ENCODE measurements at regions not wholly inside any gene's neighbourhood (a gene's known extent, or its start where the extent isn't known, plus 50 kb on each side); places are given as distances from the start of the nearest gene placed in this dataset.
"Not testable (repeated sequence)": the region's sequence is repeated elsewhere in the genome, so short reads cannot be mapped to it uniquely, and the experiment has no call there.

GRCh38 chr9:102499468-102499867 lies 495.7 kb upstream of the CYLC2 start:
- Histone ChIP-seq H3K27me3 (no peaks in the 10 kb centered on the region), H3K4me1 (no peaks in the 10 kb centered on the region), H3K27ac (no peak overlapping the region), H3K36me3 (no peaks in the 10 kb centered on the region), H3K9me3 (peaks cover 0 to 5% of the 10 kb centered on the region in 2 donors), H3K4me3 (no peak overlapping the region)
- DNase-seq (ENCODE audit: low spot score) = no peak
- no peak for TF ChIP-seq CTCF (IDR thresholded peaks at IDR 0.05)

- no peak overlapping the region for H3K4me3 ChIP-seq
- H3K27me3 ChIP-seq = no peaks in the 10 kb centered on the region
- no peak overlapping the region for H3K27ac ChIP-seq
- no peak for TF ChIP-seq CTCF (IDR thresholded peaks at IDR 0.05)
- no peaks in the 10 kb centered on the region for H3K36me3 ChIP-seq
- H3K9me3 ChIP-seq = peaks cover 0 to 5% of the 10 kb centered on the region in 2 donors
- DNase-seq (ENCODE audit: low spot score) = no peak
- H3K4me1 ChIP-seq = no peaks in the 10 kb centered on the region
Measured at GRCh38 chr9:102497709-102498108, 497.4 kb upstream of the CYLC2 start.

GRCh38 chr9:102486976-102487375 lies 508.2 kb upstream of the CYLC2 start:
- H3K9me3 ChIP-seq; H3K4me1 ChIP-seq; H3K4me3 ChIP-seq; H3K36me3 ChIP-seq; DNase-seq (ENCODE audit: low spot score); H3K27me3 ChIP-seq; H3K27ac ChIP-seq: not testable (repeated sequence)

GRCh38 chr9:102483651-102484050 lies 511.5 kb upstream of the CYLC2 start:
- DNase-seq (ENCODE audit: low spot score) = no peak
- Histone ChIP-seq H3K9me3 (no peaks in the 10 kb centered on the region), H3K4me1 (no peaks in the 10 kb centered on the region), H3K27ac (no peak overlapping the region), H3K36me3 (no peaks in the 10 kb centered on the region), H3K27me3 (no peaks in the 10 kb centered on the region), H3K4me3 (no peak overlapping the region)
- no peak for TF ChIP-seq CTCF (IDR thresholded peaks at IDR 0.05)

GRCh38 chr9:102482776-102483175 lies 512.4 kb upstream of the CYLC2 start:
- H3K27ac ChIP-seq = no peak overlapping the region
- no peak for TF ChIP-seq CTCF (IDR thresholded peaks at IDR 0.05)

GRCh38 chr9:102479191-102479590 lies 515.9 kb upstream of the CYLC2 start:
- Histone ChIP-seq H3K4me3 (no peak overlapping the region), H3K36me3 (no peaks in the 10 kb centered on the region), H3K4me1 (no peaks in the 10 kb centered on the region), H3K27me3 (no peaks in the 10 kb centered on the region), H3K27ac (no peak overlapping the region), H3K9me3 (no peaks in the 10 kb centered on the region)
- no peak for DNase-seq (ENCODE audit: low spot score)
- no peak for TF ChIP-seq CTCF (IDR thresholded peaks at IDR 0.05)

More at GRCh38 chr9:102482776-102483175, 512.4 kb upstream of the CYLC2 start:
- no peak for DNase-seq (ENCODE audit: low spot score)
- Histone ChIP-seq H3K9me3 (no peaks in the 10 kb centered on the region), H3K4me1 (no peaks in the 10 kb centered on the region), H3K27me3 (no peaks in the 10 kb centered on the region), H3K36me3 (no peaks in the 10 kb centered on the region), H3K4me3 (no peak overlapping the region)

Data from right atrium auricular region (tissue), 2 donors.